GM18499 (cell line): ENCODE measurements at regions not wholly inside any gene's neighbourhood (a gene's known extent, or its start where the extent isn't known, plus 50 kb on each side); places are given as distances from the start of the nearest gene placed in this dataset.
"Not testable (repeated sequence)": the region's sequence is repeated elsewhere in the genome, so short reads cannot be mapped to it uniquely, and the experiment has no call there.

Source experiments
- ATAC-seq: cut with Tn5 transposase; IDR thresholded peaks from one replicate; pipeline ENCODE4 v1.9.1; 2021; ENCODE audit warnings: moderate number of reproducible peaks; ENCODE audit not compliant: insufficient read depth, unreplicated experiment

GRCh38 chr3:27779176-27779575 lies 57.1 kb upstream of the EOMES start:
- ATAC-seq = no peak

- ATAC-seq = no peak
These were observed 67.3 kb upstream of the EOMES start for GRCh38 chr3:27789420-27789819.

GRCh38 chr3:27791956-27792355 lies 69.8 kb upstream of the EOMES start:
- ATAC-seq = no peak

- ATAC-seq = no peak
These were observed 70.7 kb upstream of the EOMES start for GRCh38 chr3:27792869-27793268.

GRCh38 chr3:27794211-27794610 lies 72.1 kb upstream of the EOMES start:
- ATAC-seq = no peak

- no peak for ATAC-seq
These were observed 74.3 kb upstream of the EOMES start for GRCh38 chr3:27796365-27796875.

- ATAC-seq = no peak
These were observed 75.7 kb upstream of the EOMES start for GRCh38 chr3:27797773-27798172.

GRCh38 chr3:27800261-27800660 lies 78.1 kb upstream of the EOMES start:
- ATAC-seq = no peak

GRCh38 chr3:27802425-27802824 lies 80.3 kb upstream of the EOMES start:
- ATAC-seq = no peak

- no peak for ATAC-seq
These were observed 80.7 kb upstream of the EOMES start for GRCh38 chr3:27802849-27803248.

GRCh38 chr3:27805282-27805681 lies 83.2 kb upstream of the EOMES start:
- no peak for ATAC-seq

GRCh38 chr3:27813255-27813654 lies 91.1 kb upstream of the EOMES start:
- no peak for ATAC-seq

GRCh38 chr3:27821609-27822008 lies 99.5 kb upstream of the EOMES start:
- ATAC-seq = not testable (repeated sequence)

GRCh38 chr3:27824312-27825200 lies 102.4 kb upstream of the EOMES start:
- ATAC-seq = no peak

GRCh38 chr3:27826448-27826847 lies 104.3 kb upstream of the EOMES start:
- ATAC-seq = no peak

- no peak for ATAC-seq
These were observed 104.9 kb upstream of the EOMES start for GRCh38 chr3:27827041-27827440.

- no peak for ATAC-seq
These were observed 118.9 kb upstream of the EOMES start for GRCh38 chr3:27840807-27841594.

- ATAC-seq = no peak
These were observed 122.0 kb upstream of the EOMES start for GRCh38 chr3:27844052-27844675.

GRCh38 chr3:27847697-27848096 lies 125.6 kb upstream of the EOMES start:
- no peak for ATAC-seq

- ATAC-seq = no peak
These were observed 126.7 kb upstream of the EOMES start for GRCh38 chr3:27848826-27849225.

- no peak for ATAC-seq
These were observed 137.7 kb upstream of the EOMES start for GRCh38 chr3:27859821-27860220.
